B cell (primary cell): ENCODE measurements at regions not wholly inside any gene's neighbourhood (a gene's known extent, or its start where the extent isn't known, plus 50 kb on each side); places are given as distances from the start of the nearest gene placed in this dataset.

ENCODE experiments used
- ATAC-seq: fragments of 200-7000 bp; cut with Tn5 transposase; one replicate; pipeline ENCODE4 v1.10.0; 2021; ENCODE audit warnings: low read depth, mild to moderate bottlenecking, moderate number of reproducible peaks, moderate library complexity
- CTCF ChIA-PET: fragments of 350-600 bp; sonication (Branson Sonifier 250); formaldehyde crosslinking; loops from one replicate; lab custom pipeline; 2021; ENCODE audit warnings: antibody characterized with exemption, inconsistent platforms; lab: Charles Lee
- POLR2A ChIA-PET: fragments of 350-600 bp; sonication (Branson Sonifier 250); formaldehyde crosslinking; loops from one replicate; lab custom pipeline; 2021; ENCODE audit warnings: antibody characterized with exemption; lab: Charles Lee
- DNase-seq: peaks from one replicate; pipeline ENCODE4 v3.0.0; 2013
- H2AFZ ChIP-seq: 2 replicates; pipeline ENCODE4 v1.6.1; 2012; ENCODE audit warnings: mild to moderate bottlenecking, low read depth, low read length; ENCODE audit not compliant: insufficient read depth, poor library complexity, severe bottlenecking
- H3K27ac ChIP-seq, 2 donors: 1 replicate in 1 of 2; 2 replicates in 1 of 2; pipeline ENCODE4 v1.5.1; 2012 to 2013; ENCODE audit warnings: low read length in 2 of 2, mild to moderate bottlenecking in 2 of 2, moderate library complexity in 1 of 2
- H3K27me3 ChIP-seq, 4 experiments: fragments of 200-600 bp in 1 of 4; sonication (generic) in 1 of 4; replicated peaks in 1 of 4; 1 replicate in 2 of 4; 2 replicates in 2 of 4; pipeline versions ENCODE4 v1.6.1 to v1.7.0; 2013 to 2016; ENCODE audit warnings: low read length in 3 of 4, mild to moderate bottlenecking in 2 of 4, mixed read lengths in 1 of 4, moderate library complexity in 1 of 4; ENCODE audit not compliant: insufficient read depth in 4 of 4, control insufficient read depth in 3 of 4; ENCODE audit errors: control extremely low read depth in 1 of 4
- H3K36me3 ChIP-seq, 2 experiments: replicated peaks in 1 of 2; 1 replicate in 1 of 2; 2 replicates in 1 of 2; pipeline versions ENCODE4 v1.6.1 to v1.7.1; 2013; ENCODE audit warnings: low read length in 1 of 2; ENCODE audit not compliant: insufficient read depth in 2 of 2, control insufficient read depth in 1 of 2; ENCODE audit errors: control extremely low read depth in 1 of 2, extremely low read depth in 1 of 2
- H3K4me1 ChIP-seq, 2 donors: fragments of 200-600 bp in 1 of 2; sonication (generic) in 1 of 2; 1 replicate in 1 of 2; 2 replicates in 1 of 2; pipeline versions ENCODE4 v1.5.1 to v1.6.1; 2013 to 2017; ENCODE audit warnings: low read length in 2 of 2; ENCODE audit not compliant: control insufficient read depth in 2 of 2, insufficient read depth in 2 of 2
- H3K4me2 ChIP-seq: replicated peaks from 2 replicates; pipeline ENCODE3; 2012; ENCODE audit warnings: mild to moderate bottlenecking, low read depth, low read length; ENCODE audit not compliant: poor library complexity, severe bottlenecking
- H3K4me3 ChIP-seq, 5 experiments: fragments of 200-600 bp in 1 of 5; sonication (generic) in 1 of 5; 1 replicate in 3 of 5; 2 replicates in 2 of 5; pipeline versions ENCODE4 v1.5.1 to v1.7.0; 2011 to 2016; ENCODE audit warnings: low read length in 4 of 5, mild to moderate bottlenecking in 4 of 5, low read depth in 2 of 5, control low read depth in 1 of 5, moderate library complexity in 1 of 5; ENCODE audit not compliant: insufficient read depth in 1 of 5; ENCODE audit errors: control extremely low read depth in 1 of 5, extremely low read depth in 1 of 5
- H3K79me2 ChIP-seq: fragments of 200-600 bp; sonication (generic); one replicate; pipeline ENCODE4 v1.6.0; 2016; ENCODE audit warnings: low read length; ENCODE audit not compliant: control insufficient read depth, insufficient read depth
- H3K9ac ChIP-seq: fragments of 200-600 bp; sonication (generic); 2 replicates; pipeline ENCODE4 v1.6.1; 2017; ENCODE audit warnings: mild to moderate bottlenecking, low read length, moderate library complexity
- H3K9me3 ChIP-seq, 3 donors: one replicate each; pipeline versions ENCODE4 v1.6.1 to v1.7.1; 2013; ENCODE audit warnings: low read length in 2 of 3; ENCODE audit not compliant: control insufficient read depth in 2 of 3, insufficient read depth in 1 of 3; ENCODE audit errors: control extremely low read depth in 1 of 3
- H4K20me1 ChIP-seq: 2 replicates; pipeline ENCODE4 v1.6.0; 2012; ENCODE audit warnings: mild to moderate bottlenecking, low read length; ENCODE audit not compliant: insufficient read depth, control insufficient read depth, poor library complexity, severe bottlenecking
- H3K27ac Mint-ChIP-seq: one replicate; pipeline ENCODE4 v1.8.0; 2021; ENCODE audit warnings: mixed read lengths
- H3K27me3 Mint-ChIP-seq: one replicate; pipeline ENCODE4 v1.8.0; 2021; ENCODE audit warnings: mixed read lengths
- H3K4me1 Mint-ChIP-seq: one replicate; pipeline ENCODE4 v1.8.0; 2021; ENCODE audit warnings: mixed read lengths
- H3K4me3 Mint-ChIP-seq: one replicate; pipeline ENCODE4 v1.8.0; 2021; ENCODE audit warnings: mixed read lengths
- H3K9me3 Mint-ChIP-seq: one replicate; pipeline ENCODE4 v1.8.0; 2022; ENCODE audit warnings: mixed read lengths; ENCODE audit not compliant: insufficient read depth
- EZH2 ChIP-seq: IDR thresholded peaks from 2 replicates; pipeline ENCODE4 v1.6.1; 2012; ENCODE audit warnings: borderline replicate concordance, low read depth, mild to moderate bottlenecking, moderate library complexity, low read length; ENCODE audit not compliant: insufficient read depth, poor library complexity, severe bottlenecking
- WGBS: methylation state at CpG from one replicate; pipeline ENCODE4 v1.1.5; 2013; ENCODE audit warnings: missing lambda C conversion rate; ENCODE audit not compliant: insufficient coverage; 5-methylcytosine and 5-hydroxymethylcytosine counted together
- intact Hi-C: fragments of 100-400 bp; cut with micrococcal nuclease; formaldehyde crosslinking; loops from one replicate; pipeline ENCODE4 v1.10.0; 2022
- TF ChIP-seq, protein P1 (sequence below): fragments of 200-600 bp; IDR thresholded peaks from one replicate; pipeline ENCODE4 v1.8.0; 2022; ENCODE audit warnings: antibody characterized with exemption, mild to moderate bottlenecking

DNA sequence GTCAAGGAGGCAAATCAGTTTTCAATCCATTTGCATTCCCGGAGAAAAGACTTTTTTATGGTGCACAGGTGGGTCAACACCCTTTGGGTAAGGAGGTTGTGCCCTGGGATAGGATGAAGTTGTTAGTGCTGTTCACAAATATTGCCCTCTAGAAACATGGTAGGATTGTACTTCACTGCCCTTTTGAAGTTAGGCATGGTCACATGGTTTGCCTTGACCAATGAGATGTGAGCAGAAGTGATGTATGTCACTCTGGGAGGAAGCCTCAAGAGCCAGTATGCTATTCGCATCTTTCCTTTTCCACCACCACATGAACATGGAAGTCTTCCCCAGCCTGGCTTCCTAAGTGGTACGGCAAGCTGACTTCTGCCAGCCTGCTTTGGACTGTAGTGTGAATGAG, 182.7 kb downstream of the TMX1 start:
- H3K4me1 ChIP-seq: no peaks in the 10 kb centered on the region
- no peak for DNase-seq
- peaks cover 0 to 29% (median 17%) of the 10 kb centered on the region in 3 donors for H3K9me3 ChIP-seq
- H3K4me3 ChIP-seq: no peak overlapping the region
- Mint-ChIP-seq H3K4me1 (peaks cover 6% of the 10 kb centered on the region), H3K9me3 (peaks cover 5% of the 10 kb centered on the region), H3K27me3 (peaks cover 2% of the 10 kb centered on the region), H3K27ac (no peak overlapping the region), H3K4me3 (no peak overlapping the region)
- WGBS: 100% methylated on average over 1 of the region's 3 CpGs
- ChIA-PET CTCF (no interaction called here), POLR2A (no interaction called here)
- H4K20me1 ChIP-seq: no peaks in the 10 kb centered on the region
- H3K27ac ChIP-seq: no peak overlapping the region
- TF ChIP-seq, protein P1, sequence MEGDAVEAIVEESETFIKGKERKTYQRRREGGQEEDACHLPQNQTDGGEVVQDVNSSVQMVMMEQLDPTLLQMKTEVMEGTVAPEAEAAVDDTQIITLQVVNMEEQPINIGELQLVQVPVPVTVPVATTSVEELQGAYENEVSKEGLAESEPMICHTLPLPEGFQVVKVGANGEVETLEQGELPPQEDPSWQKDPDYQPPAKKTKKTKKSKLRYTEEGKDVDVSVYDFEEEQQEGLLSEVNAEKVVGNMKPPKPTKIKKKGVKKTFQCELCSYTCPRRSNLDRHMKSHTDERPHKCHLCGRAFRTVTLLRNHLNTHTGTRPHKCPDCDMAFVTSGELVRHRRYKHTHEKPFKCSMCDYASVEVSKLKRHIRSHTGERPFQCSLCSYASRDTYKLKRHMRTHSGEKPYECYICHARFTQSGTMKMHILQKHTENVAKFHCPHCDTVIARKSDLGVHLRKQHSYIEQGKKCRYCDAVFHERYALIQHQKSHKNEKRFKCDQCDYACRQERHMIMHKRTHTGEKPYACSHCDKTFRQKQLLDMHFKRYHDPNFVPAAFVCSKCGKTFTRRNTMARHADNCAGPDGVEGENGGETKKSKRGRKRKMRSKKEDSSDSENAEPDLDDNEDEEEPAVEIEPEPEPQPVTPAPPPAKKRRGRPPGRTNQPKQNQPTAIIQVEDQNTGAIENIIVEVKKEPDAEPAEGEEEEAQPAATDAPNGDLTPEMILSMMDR: no peak
- TF ChIP-seq EZH2: no peak
- no peaks in the 10 kb centered on the region for H3K36me3 ChIP-seq
- no peak for ATAC-seq
- intact Hi-C loops: no loop called here
- peaks cover 0 to 6% (median 3%) of the 10 kb centered on the region in 4 experiments for H3K27me3 ChIP-seq
- H3K79me2 ChIP-seq: no peaks in the 10 kb centered on the region
- H2AFZ ChIP-seq: no peak overlapping the region
- H3K9ac ChIP-seq: no peak overlapping the region
- H3K4me2 ChIP-seq: no peak overlapping the region

DNA sequence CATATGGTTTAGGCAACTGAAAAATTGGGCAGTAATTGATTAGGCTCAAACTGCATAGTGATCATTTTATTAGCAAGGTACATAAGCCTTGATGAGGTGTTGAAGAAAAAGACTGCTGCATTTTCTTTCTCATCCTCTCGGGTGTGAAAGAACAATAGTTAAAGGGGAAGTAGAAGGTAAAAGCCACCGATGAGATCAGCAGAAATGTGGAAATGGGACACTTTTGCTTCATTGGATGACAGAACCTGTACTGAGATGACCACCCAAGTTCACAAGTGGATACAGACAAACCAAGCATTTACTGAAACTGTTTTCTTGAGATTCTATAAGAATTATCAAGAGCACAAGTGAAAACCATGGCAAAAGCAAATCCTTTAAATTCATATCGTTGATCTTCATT, 184.0 kb downstream of the TMX1 start:
- H3K4me2 ChIP-seq: no peak overlapping the region
- H3K4me3 Mint-ChIP-seq: no peak overlapping the region
- no peaks in the 10 kb centered on the region for H3K27me3 Mint-ChIP-seq
- 0% methylated on average over 1 of the region's 3 CpGs for WGBS
- no peaks in the 10 kb centered on the region for H3K36me3 ChIP-seq
- H3K79me2 ChIP-seq: no peaks in the 10 kb centered on the region
- H3K27ac ChIP-seq: no peak overlapping the region
- H3K4me1 Mint-ChIP-seq: peaks cover 6% of the 10 kb centered on the region
- POLR2A ChIA-PET: no interaction called here
- no peak for ATAC-seq
- peaks cover 0 to 6% (median 3%) of the 10 kb centered on the region in 4 experiments for H3K27me3 ChIP-seq
- CTCF ChIA-PET: no interaction called here
- no peak for DNase-seq
- H4K20me1 ChIP-seq: no peaks in the 10 kb centered on the region
- H3K27ac Mint-ChIP-seq: no peak overlapping the region
- H3K4me1 ChIP-seq: no peaks in the 10 kb centered on the region
- H3K9me3 Mint-ChIP-seq: peaks cover 5% of the 10 kb centered on the region
- H3K4me3 ChIP-seq: no peak overlapping the region
- intact Hi-C loops: no loop called here
- no peak overlapping the region for H3K9ac ChIP-seq
- TF ChIP-seq, protein P1: no peak
- TF ChIP-seq EZH2: no peak
- no peak overlapping the region for H2AFZ ChIP-seq
- H3K9me3 ChIP-seq: peaks cover 0 to 20% (median 14%) of the 10 kb centered on the region in 3 donors
